Memory B cell (primary cell): ENCODE measurements at regions not wholly inside any gene's neighbourhood (a gene's known extent, or its start where the extent isn't known, plus 50 kb on each side); places are given as distances from the start of the nearest gene placed in this dataset.
"Not testable (repeated sequence)": the region's sequence is repeated elsewhere in the genome, so short reads cannot be mapped to it uniquely, and the experiment has no call there.

Source experiments
- ATAC-seq: fragments of 150-1000 bp; cut with Tn5 transposase; 2 replicates; pipeline ENCODE4 v1.10.0; 2021; ENCODE audit warnings: low read depth, mild to moderate bottlenecking, moderate library complexity
- DNase-seq, 2 donors: peaks; one replicate each; pipeline ENCODE4 v3.0.0; 2022; ENCODE audit warnings: low spot score in 2 of 2
- H3K27ac Mint-ChIP-seq: one replicate; pipeline ENCODE4 v1.8.0; 2022; ENCODE audit warnings: mild to moderate bottlenecking, moderate library complexity, mixed read lengths
- H3K27me3 Mint-ChIP-seq: one replicate; pipeline ENCODE4 v1.8.0; 2022; ENCODE audit warnings: mixed read lengths
- H3K36me3 Mint-ChIP-seq: one replicate; pipeline ENCODE4 v1.8.0; 2022; ENCODE audit warnings: mild to moderate bottlenecking, mixed read lengths
- H3K4me1 Mint-ChIP-seq: one replicate; pipeline ENCODE4 v1.8.0; 2022; ENCODE audit warnings: mixed read lengths
- H3K4me3 Mint-ChIP-seq: one replicate; pipeline ENCODE4 v1.8.0; 2022; ENCODE audit warnings: mild to moderate bottlenecking, moderate library complexity, mixed read lengths
- H3K9me3 Mint-ChIP-seq: one replicate; pipeline ENCODE4 v1.8.0; 2022; ENCODE audit warnings: mixed read lengths

DNA sequence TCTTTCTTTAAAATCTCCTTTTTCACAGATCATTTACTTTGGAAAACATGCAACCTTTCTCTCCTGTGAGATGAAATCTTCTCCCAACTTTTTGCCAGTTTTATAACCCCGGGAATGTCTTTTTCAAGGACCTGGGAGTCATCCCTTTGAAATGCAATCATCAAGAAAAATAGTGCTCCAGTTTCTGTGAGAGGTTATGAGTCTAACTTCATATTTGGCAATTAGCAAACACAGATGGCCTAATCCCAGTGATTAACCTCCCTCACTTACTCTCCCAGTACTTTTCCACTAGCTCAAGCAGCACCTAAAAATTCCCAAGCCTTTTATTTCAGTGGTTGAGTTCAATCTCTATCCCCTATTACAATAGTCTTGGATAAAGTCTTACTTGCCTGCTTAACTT is 185.8 kb upstream of the TMEM106B start:
- Mint-ChIP-seq H3K4me1 (no peaks in the 10 kb centered on the region), H3K27ac (no peak overlapping the region), H3K9me3 (no peaks in the 10 kb centered on the region), H3K36me3 (no peaks in the 10 kb centered on the region), H3K27me3 (no peaks in the 10 kb centered on the region), H3K4me3 (no peak overlapping the region)
- DNase-seq (no peak), ATAC-seq (no peak)

- Mint-ChIP-seq H3K4me1 (no peaks in the 10 kb centered on the region), H3K9me3 (no peaks in the 10 kb centered on the region), H3K27me3 (no peaks in the 10 kb centered on the region), H3K36me3 (no peaks in the 10 kb centered on the region), H3K27ac (no peak overlapping the region), H3K4me3 (no peak overlapping the region)
- DNase-seq (no peak), ATAC-seq (no peak)
These were observed 182.6 kb upstream of the TMEM106B start for GRCh38 chr7:12028508-12028907.

DNA sequence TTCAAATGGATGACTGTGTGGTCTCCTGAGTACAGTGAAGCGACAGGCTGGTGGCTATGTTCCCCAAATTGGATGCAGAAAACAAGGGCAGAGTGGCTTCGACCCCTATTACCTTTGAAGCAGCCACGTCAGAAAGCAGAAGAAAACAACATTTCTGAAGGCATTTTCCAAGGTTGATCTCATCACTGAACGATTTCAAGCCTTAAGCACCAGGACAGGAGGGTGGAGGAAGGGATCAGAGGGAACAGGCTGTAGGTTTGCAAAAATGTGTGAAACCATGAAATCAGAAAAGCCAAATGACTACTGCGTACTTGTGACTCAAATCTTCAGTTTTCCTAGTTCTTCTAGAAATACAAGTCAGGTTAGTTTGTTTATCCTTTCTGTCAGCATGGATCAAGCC is 181.0 kb upstream of the TMEM106B start:
- H3K27ac Mint-ChIP-seq = no peak overlapping the region
- no peak overlapping the region for H3K4me3 Mint-ChIP-seq
- H3K9me3 Mint-ChIP-seq = no peaks in the 10 kb centered on the region
- ATAC-seq (no peak), DNase-seq (no peak)
- no peaks in the 10 kb centered on the region for H3K4me1 Mint-ChIP-seq
- no peaks in the 10 kb centered on the region for H3K36me3 Mint-ChIP-seq
- no peaks in the 10 kb centered on the region for H3K27me3 Mint-ChIP-seq

GRCh38 chr7:12031186-12031585 is 179.9 kb upstream of the TMEM106B start:
- Mint-ChIP-seq H3K4me3 (no peak overlapping the region), H3K9me3 (no peaks in the 10 kb centered on the region), H3K4me1 (no peaks in the 10 kb centered on the region), H3K27me3 (no peaks in the 10 kb centered on the region), H3K36me3 (no peaks in the 10 kb centered on the region), H3K27ac (no peak overlapping the region)
- no peak for ATAC-seq
- no peak for DNase-seq

DNA sequence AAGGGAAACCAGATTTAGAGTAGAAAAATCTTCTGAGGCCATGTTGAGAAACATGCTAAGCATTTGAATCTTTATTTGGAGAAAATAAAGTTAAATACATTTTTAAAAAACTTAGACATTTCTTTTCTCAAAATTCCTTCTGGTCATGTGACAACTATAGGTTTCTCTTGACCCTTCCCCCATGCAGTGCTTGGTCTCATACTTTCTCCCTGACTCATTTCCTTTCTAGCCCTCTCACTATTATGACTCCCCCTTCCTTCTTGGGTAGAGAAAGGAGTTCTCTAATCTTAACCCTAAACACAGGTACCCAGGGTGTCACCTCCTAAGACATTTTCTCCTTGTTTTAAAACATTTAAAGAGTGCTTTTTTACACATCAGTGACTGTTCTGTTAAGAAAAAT is 179.5 kb upstream of the TMEM106B start:
- Mint-ChIP-seq H3K4me3 (no peak overlapping the region), H3K9me3 (no peaks in the 10 kb centered on the region), H3K27me3 (no peaks in the 10 kb centered on the region), H3K4me1 (no peaks in the 10 kb centered on the region), H3K27ac (no peak overlapping the region), H3K36me3 (no peaks in the 10 kb centered on the region)
- DNase-seq (no peak), ATAC-seq (no peak)

DNA sequence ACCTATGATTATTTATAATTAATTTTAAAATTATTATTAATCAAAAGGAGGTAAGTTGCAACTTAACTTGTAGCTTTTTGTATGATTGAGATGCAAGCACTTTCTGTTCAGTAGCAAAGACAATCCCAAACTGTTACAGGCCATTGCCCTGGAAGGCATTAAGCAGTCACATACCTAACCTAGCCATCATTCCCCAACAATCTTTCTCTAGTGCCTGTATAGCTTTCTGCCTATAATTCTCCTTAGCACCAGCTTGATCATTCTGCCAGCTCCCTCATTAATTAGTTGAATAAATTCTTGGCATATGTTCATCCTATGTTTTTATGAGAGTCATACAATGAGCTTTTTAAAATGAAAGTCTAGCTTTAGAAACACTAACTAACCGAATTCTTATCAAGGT is 178.9 kb upstream of the TMEM106B start:
- Mint-ChIP-seq H3K27me3 (no peaks in the 10 kb centered on the region), H3K4me1 (no peaks in the 10 kb centered on the region), H3K36me3 (no peaks in the 10 kb centered on the region), H3K27ac (no peak overlapping the region), H3K4me3 (no peak overlapping the region), H3K9me3 (no peaks in the 10 kb centered on the region)
- ATAC-seq (no peak), DNase-seq (no peak)

DNA sequence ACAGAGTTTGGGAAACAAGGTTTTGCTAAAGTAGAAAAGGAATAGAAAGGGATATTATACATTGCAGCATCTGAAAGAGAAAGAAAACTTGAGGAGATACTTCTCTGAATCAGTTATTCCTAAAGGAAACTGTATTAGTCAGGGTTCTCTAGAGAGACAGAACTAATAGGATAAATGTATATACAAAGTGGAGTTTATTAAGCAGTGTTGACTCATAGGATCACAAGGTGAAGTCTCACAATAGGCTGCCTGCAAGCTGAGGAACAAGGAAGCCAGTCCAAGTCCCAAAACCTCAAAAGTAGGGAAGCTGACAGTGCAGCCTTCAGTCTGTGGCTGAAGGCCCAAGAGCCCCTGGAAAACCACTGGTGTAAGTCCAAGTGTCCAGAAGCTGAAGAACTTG is 167.6 kb upstream of the TMEM106B start:
- not testable (repeated sequence) for H3K27ac Mint-ChIP-seq, H3K36me3 Mint-ChIP-seq, H3K27me3 Mint-ChIP-seq, H3K4me3 Mint-ChIP-seq, DNase-seq, H3K9me3 Mint-ChIP-seq, ATAC-seq, H3K4me1 Mint-ChIP-seq

DNA sequence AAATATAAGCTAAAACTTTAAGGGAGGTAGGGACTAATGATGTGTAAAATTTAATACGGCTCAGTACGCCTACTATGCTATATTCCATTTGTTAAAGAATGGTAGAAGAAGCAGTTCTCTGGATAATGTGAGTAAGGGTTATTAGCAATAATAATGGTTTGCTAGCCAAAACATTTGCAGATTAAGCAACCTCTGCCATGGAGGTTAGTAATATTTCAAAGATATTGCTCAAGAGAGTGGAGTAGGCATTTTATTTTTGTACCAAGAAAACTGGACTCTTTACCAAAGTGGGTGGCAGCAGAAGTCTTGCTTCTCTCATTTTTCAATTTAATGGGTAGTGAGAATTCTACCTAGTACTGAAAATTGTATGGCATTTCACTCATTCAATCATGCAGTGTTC is 158.9 kb upstream of the TMEM106B start:
- H3K27me3 Mint-ChIP-seq = peaks cover 3% of the 10 kb centered on the region
- H3K27ac Mint-ChIP-seq = no peak overlapping the region
- no peaks in the 10 kb centered on the region for H3K4me1 Mint-ChIP-seq
- DNase-seq = no peak
- H3K9me3 Mint-ChIP-seq = peaks cover 4% of the 10 kb centered on the region
- H3K36me3 Mint-ChIP-seq = no peaks in the 10 kb centered on the region
- H3K4me3 Mint-ChIP-seq = no peak overlapping the region
- ATAC-seq = no peak

GRCh38 chr7:12053561-12053960 is 157.5 kb upstream of the TMEM106B start:
- Mint-ChIP-seq H3K9me3 (peaks cover 11% of the 10 kb centered on the region), H3K4me1 (no peaks in the 10 kb centered on the region), H3K4me3 (no peak overlapping the region), H3K27me3 (peaks cover 5% of the 10 kb centered on the region), H3K36me3 (peaks cover 2% of the 10 kb centered on the region), H3K27ac (no peak overlapping the region)
- DNase-seq (no peak), ATAC-seq (no peak)

DNA sequence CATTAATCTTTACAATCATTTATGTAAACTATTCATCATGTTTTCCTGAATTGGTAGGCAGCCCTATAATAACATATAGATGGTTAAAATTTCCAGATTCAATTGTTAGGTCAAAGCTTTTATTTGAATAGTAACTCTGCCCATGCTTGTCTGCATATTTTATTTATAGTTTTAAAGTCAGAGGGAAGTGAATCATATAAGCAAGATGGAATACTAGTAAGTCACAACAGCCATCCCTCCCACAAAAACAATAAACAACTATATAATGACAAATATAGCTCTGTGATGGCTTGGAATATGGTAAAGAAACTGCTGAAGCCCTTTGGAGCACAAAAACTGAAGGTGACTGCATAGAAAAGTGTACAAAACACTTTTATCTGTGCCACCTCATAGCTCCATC is 156.3 kb upstream of the TMEM106B start:
- H3K9me3 Mint-ChIP-seq = peaks cover 11% of the 10 kb centered on the region
- H3K27ac Mint-ChIP-seq = no peak overlapping the region
- peaks cover 5% of the 10 kb centered on the region for H3K27me3 Mint-ChIP-seq
- no peak for ATAC-seq
- H3K4me1 Mint-ChIP-seq = no peaks in the 10 kb centered on the region
- H3K36me3 Mint-ChIP-seq = peaks cover 2% of the 10 kb centered on the region
- DNase-seq = no peak
- H3K4me3 Mint-ChIP-seq = no peak overlapping the region

GRCh38 chr7:12056381-12056780 is 154.7 kb upstream of the TMEM106B start:
- peaks cover 2% of the 10 kb centered on the region for H3K36me3 Mint-ChIP-seq
- peaks cover 11% of the 10 kb centered on the region for H3K9me3 Mint-ChIP-seq
- H3K4me1 Mint-ChIP-seq = no peaks in the 10 kb centered on the region
- no peak overlapping the region for H3K27ac Mint-ChIP-seq
- no peak overlapping the region for H3K4me3 Mint-ChIP-seq
- DNase-seq (no peak), ATAC-seq (no peak)
- H3K27me3 Mint-ChIP-seq = peaks cover 4% of the 10 kb centered on the region

DNA sequence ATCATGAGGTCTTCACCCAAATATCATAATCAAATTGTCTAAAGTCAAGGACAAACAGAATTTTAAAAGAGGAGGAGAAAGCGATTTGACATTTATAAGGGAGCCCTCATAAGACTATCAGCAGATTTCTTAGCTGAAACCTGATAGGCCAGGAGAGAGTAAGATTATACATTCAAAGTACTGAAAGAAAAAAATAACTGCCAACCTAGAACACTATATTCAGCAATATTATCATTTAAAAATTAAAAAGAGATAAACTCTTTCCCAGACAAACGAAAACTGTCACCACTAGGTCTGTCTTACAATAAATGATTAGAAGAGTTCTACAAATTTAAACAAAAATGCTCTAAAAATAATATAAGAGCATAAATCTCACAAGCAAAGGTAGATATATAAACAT is 154.1 kb upstream of the TMEM106B start:
- ATAC-seq (no peak), DNase-seq (no peak)
- H3K4me1 Mint-ChIP-seq = peaks cover under 1% of the 10 kb centered on the region
- peaks cover 11% of the 10 kb centered on the region for H3K9me3 Mint-ChIP-seq
- H3K4me3 Mint-ChIP-seq = no peak overlapping the region
- peaks cover 2% of the 10 kb centered on the region for H3K36me3 Mint-ChIP-seq
- H3K27me3 Mint-ChIP-seq = peaks cover 2% of the 10 kb centered on the region
- no peak overlapping the region for H3K27ac Mint-ChIP-seq

DNA sequence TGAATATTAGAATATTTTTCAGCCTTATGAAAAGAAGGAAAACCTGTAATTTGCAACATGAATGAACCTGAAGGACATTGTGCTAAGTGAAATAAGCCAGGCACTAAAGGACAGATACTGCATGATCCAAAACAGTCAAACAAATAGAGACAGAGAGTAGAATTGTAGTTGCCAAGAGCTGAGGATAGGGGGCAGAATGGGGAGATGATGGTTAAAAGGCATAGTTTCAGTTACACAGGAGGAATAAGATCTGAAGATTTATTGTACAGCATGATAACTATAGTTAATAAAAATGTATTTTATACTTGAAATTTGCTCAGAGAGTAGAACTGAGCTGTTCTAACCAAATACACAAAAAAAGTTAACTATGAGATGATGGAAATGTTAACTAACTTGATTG is 149.0 kb upstream of the TMEM106B start:
- DNase-seq (no peak), ATAC-seq (no peak)
- Mint-ChIP-seq H3K9me3 (peaks cover 8% of the 10 kb centered on the region), H3K4me3 (no peak overlapping the region), H3K36me3 (peaks cover 2% of the 10 kb centered on the region), H3K27me3 (peaks cover 2% of the 10 kb centered on the region), H3K4me1 (peaks cover 5% of the 10 kb centered on the region), H3K27ac (no peak overlapping the region)

DNA sequence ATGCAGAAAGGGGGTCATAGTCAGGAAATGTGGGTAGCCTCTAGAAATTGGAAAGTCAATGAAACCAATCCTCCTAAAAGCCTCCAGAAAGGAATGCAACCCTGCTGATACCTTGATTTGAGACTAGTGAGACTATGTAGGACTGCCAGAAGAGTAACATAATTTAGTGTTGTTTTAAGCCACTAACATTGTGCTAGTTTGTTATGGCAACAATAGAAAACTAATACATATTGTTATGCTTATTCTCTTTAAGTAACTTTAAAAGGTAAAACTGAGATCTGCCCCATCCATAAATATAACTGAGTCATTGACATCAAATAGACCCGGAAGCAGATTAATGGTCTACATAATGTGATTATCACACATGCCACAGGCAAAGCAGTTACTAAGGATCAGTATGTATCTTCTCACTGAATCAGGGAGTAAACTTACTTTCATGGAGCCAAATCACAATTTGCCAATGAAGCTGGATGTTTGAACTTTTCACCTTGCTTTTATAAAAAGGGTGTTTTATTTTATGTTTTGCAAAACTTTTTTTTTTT is 146.4 kb upstream of the TMEM106B start:
- no peak overlapping the region for H3K4me3 Mint-ChIP-seq
- no peak overlapping the region for H3K27ac Mint-ChIP-seq
- no peaks in the 10 kb centered on the region for H3K36me3 Mint-ChIP-seq
- DNase-seq (no peak), ATAC-seq (no peak)
- H3K27me3 Mint-ChIP-seq = no peaks in the 10 kb centered on the region
- H3K4me1 Mint-ChIP-seq = peaks cover 5% of the 10 kb centered on the region
- H3K9me3 Mint-ChIP-seq = no peaks in the 10 kb centered on the region

DNA sequence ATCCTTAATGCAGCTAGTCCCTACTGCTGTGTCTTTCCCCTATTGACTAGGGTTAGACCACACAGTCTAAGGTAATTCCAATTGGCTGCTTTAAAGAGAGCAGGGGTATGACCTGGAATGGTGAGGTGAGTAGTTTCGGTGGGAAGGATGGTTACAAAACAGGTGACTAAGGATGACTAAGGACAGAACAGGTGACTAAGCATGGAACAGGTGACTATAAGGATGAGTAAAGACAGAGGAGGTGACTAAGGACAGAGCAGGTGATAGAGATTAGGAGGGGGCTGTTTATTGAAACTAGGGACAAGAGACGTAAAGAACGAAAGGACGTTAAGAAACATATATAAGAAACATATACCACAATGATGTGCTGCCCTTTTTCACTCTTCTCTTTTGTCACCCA is 145.1 kb upstream of the TMEM106B start:
- peaks cover 5% of the 10 kb centered on the region for H3K4me1 Mint-ChIP-seq
- DNase-seq (no peak), ATAC-seq (no peak)
- no peaks in the 10 kb centered on the region for H3K36me3 Mint-ChIP-seq
- no peaks in the 10 kb centered on the region for H3K9me3 Mint-ChIP-seq
- H3K27ac Mint-ChIP-seq = no peak overlapping the region
- H3K27me3 Mint-ChIP-seq = no peaks in the 10 kb centered on the region
- H3K4me3 Mint-ChIP-seq = no peak overlapping the region
